ENCODE measurements at regions not wholly inside any gene's neighbourhood (a gene's known extent, or its start where the extent isn't known, plus 50 kb on each side); places are given as distances from the start of the nearest gene placed in this dataset.

DNA sequence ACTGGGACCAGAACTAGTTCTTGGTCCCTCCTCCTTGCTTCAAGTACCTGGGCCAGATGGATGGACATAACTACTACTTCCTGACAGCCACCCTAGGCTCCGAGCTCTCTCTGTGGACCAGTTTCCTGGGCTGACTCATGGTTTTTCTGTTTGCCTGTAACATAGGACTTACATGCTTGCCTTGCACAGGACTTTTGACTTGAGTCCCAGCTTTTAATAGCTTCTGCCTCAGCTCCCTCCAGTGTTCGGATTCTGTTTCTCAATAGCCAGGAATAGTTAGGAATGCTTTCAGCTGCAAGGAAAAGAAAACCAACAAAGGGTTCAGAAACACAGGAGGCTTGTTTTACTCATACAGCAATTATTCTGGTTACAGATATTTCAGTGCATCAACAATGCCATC is 405.9 kb downstream of the ZNF536 start:
- FAIRE-seq (no peak), DNase-seq (ENCODE audit: insufficient read length, low spot score) (no peak)

GRCh38 chr19:30775956-30776355 is 403.8 kb downstream of the ZNF536 start:
- no peak for TF ChIP-seq POLR2AphosphoS5 (IDR thresholded peaks at IDR 0.05; ENCODE audit: low read depth, low read length)
- TF ChIP-seq PAX5 (IDR thresholded peaks at IDR 0.05; ENCODE audit: insufficient read depth, low read length, severe bottlenecking) = no peak
- TF ChIP-seq SPI1 (IDR thresholded peaks at IDR 0.05; ENCODE audit: low read depth, low read length) = no peak
- TF ChIP-seq POU2F2 (IDR thresholded peaks at IDR 0.05; ENCODE audit: low read depth, low read length) = no peak
- no peak for TF ChIP-seq POLR2A (IDR thresholded peaks at IDR 0.05; ENCODE audit: low read depth, low read length)
- no peak for TF ChIP-seq TAF1 (IDR thresholded peaks at IDR 0.05; ENCODE audit: low read depth, low read length)
- DNase-seq (ENCODE audit: insufficient read length, low spot score) (no peak), FAIRE-seq (no peak)

More for the DNA sequence above, 405.9 kb downstream of the ZNF536 start:
- TF ChIP-seq SPI1 (IDR thresholded peaks at IDR 0.05; ENCODE audit: low read depth, low read length) (no peak), TAF1 (IDR thresholded peaks at IDR 0.05; ENCODE audit: low read depth, low read length) (no peak), PAX5 (IDR thresholded peaks at IDR 0.05; ENCODE audit: insufficient read depth, low read length, severe bottlenecking) (no peak)

GRCh38 chr19:30774252-30774766 is 402.1 kb downstream of the ZNF536 start:
- DNase-seq (ENCODE audit: insufficient read length, low spot score) (no peak), FAIRE-seq (no peak)
- no peak for TF ChIP-seq PAX5 (IDR thresholded peaks at IDR 0.05; ENCODE audit: insufficient read depth, low read length, severe bottlenecking)
- no peak for TF ChIP-seq POU2F2 (IDR thresholded peaks at IDR 0.05; ENCODE audit: low read depth, low read length)
- TF ChIP-seq TAF1 (IDR thresholded peaks at IDR 0.05; ENCODE audit: low read depth, low read length) = no peak
- TF ChIP-seq SPI1 (IDR thresholded peaks at IDR 0.05; ENCODE audit: low read depth, low read length) = no peak
- TF ChIP-seq POLR2AphosphoS5 (IDR thresholded peaks at IDR 0.05; ENCODE audit: low read depth, low read length) = no peak
- TF ChIP-seq POLR2A (IDR thresholded peaks at IDR 0.05; ENCODE audit: low read depth, low read length) = no peak

DNA sequence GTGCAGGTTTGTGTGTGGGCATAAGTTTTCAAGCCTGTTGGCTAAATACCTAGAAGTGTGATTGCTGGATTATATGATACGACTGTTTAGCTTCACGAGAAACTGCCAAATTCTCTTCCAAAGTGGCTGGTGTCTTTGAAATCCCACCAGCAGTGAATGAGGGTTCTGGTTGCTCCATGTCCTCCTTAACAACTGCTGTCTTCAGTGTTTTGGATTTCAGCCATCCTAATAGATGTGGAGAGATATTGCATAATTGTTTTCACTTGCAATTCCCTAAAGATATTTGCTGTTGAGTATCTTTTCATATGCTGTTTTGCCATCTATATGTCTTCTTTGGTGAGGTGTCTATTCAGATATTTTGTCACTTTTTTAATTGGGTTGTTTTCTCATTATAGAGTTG is 390.5 kb downstream of the ZNF536 start:
- no peak for DNase-seq (ENCODE audit: insufficient read length, low spot score)
- FAIRE-seq = no peak
- TF ChIP-seq POU2F2 (IDR thresholded peaks at IDR 0.05; ENCODE audit: low read depth, low read length) (no peak), TAF1 (IDR thresholded peaks at IDR 0.05; ENCODE audit: low read depth, low read length) (no peak), POLR2AphosphoS5 (IDR thresholded peaks at IDR 0.05; ENCODE audit: low read depth, low read length) (no peak), POLR2A (IDR thresholded peaks at IDR 0.05; ENCODE audit: low read depth, low read length) (no peak), PAX5 (IDR thresholded peaks at IDR 0.05; ENCODE audit: insufficient read depth, low read length, severe bottlenecking) (no peak), SPI1 (IDR thresholded peaks at IDR 0.05; ENCODE audit: low read depth, low read length) (no peak)

- no peak for DNase-seq (ENCODE audit: insufficient read length, low spot score)
- FAIRE-seq = no peak
Observed at GRCh38 chr19:30760014-30760413, 387.8 kb downstream of the ZNF536 start.

GRCh38 chr19:30757837-30758617 is 385.8 kb downstream of the ZNF536 start:
- FAIRE-seq (no peak), DNase-seq (ENCODE audit: insufficient read length, low spot score) (no peak)
- TF ChIP-seq SPI1 (IDR thresholded peaks at IDR 0.05; ENCODE audit: low read depth, low read length) (no peak), POLR2A (IDR thresholded peaks at IDR 0.05; ENCODE audit: low read depth, low read length) (no peak), PAX5 (IDR thresholded peaks at IDR 0.05; ENCODE audit: insufficient read depth, low read length, severe bottlenecking) (no peak), TAF1 (IDR thresholded peaks at IDR 0.05; ENCODE audit: low read depth, low read length) (no peak), POLR2AphosphoS5 (IDR thresholded peaks at IDR 0.05; ENCODE audit: low read depth, low read length) (no peak), POU2F2 (IDR thresholded peaks at IDR 0.05; ENCODE audit: low read depth, low read length) (no peak)

More at GRCh38 chr19:30760014-30760413, 387.8 kb downstream of the ZNF536 start:
- TF ChIP-seq TAF1 (IDR thresholded peaks at IDR 0.05; ENCODE audit: low read depth, low read length) = no peak
- TF ChIP-seq POLR2A (IDR thresholded peaks at IDR 0.05; ENCODE audit: low read depth, low read length) = no peak
- TF ChIP-seq SPI1 (IDR thresholded peaks at IDR 0.05; ENCODE audit: low read depth, low read length) = no peak
- TF ChIP-seq POU2F2 (IDR thresholded peaks at IDR 0.05; ENCODE audit: low read depth, low read length) = no peak
- no peak for TF ChIP-seq PAX5 (IDR thresholded peaks at IDR 0.05; ENCODE audit: insufficient read depth, low read length, severe bottlenecking)
- TF ChIP-seq POLR2AphosphoS5 (IDR thresholded peaks at IDR 0.05; ENCODE audit: low read depth, low read length) = no peak

- FAIRE-seq (no peak), DNase-seq (ENCODE audit: insufficient read length, low spot score) (no peak)
- TF ChIP-seq PAX5 (IDR thresholded peaks at IDR 0.05; ENCODE audit: insufficient read depth, low read length, severe bottlenecking) (no peak), TAF1 (IDR thresholded peaks at IDR 0.05; ENCODE audit: low read depth, low read length) (no peak), POLR2AphosphoS5 (IDR thresholded peaks at IDR 0.05; ENCODE audit: low read depth, low read length) (no peak), SPI1 (IDR thresholded peaks at IDR 0.05; ENCODE audit: low read depth, low read length) (no peak), POU2F2 (IDR thresholded peaks at IDR 0.05; ENCODE audit: low read depth, low read length) (no peak), POLR2A (IDR thresholded peaks at IDR 0.05; ENCODE audit: low read depth, low read length) (no peak)
Observed at GRCh38 chr19:30757104-30757836, 385.1 kb downstream of the ZNF536 start.

DNA sequence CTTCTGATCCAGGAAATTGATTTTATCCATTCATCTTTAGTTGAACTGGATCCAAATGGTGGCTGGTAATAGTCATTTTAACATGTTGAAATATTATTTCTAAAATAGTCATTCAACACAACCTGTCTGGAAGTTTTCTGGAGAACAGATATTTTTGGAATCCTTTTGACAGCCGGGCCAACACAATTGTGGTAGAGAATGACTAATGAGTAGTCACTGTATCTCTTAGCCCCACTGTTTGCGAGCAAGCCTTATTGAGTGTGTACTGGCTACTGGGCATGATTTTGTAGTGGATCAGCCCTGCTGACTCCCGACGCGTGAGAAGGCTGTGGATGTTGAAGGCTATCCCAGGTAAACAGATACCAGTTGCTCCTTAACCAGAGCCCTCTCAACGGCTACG is 383.4 kb downstream of the ZNF536 start:
- DNase-seq (ENCODE audit: insufficient read length, low spot score) = no peak
- no peak for FAIRE-seq
- TF ChIP-seq SPI1 (IDR thresholded peaks at IDR 0.05; ENCODE audit: low read depth, low read length) (no peak), TAF1 (IDR thresholded peaks at IDR 0.05; ENCODE audit: low read depth, low read length) (no peak), PAX5 (IDR thresholded peaks at IDR 0.05; ENCODE audit: insufficient read depth, low read length, severe bottlenecking) (no peak), POLR2A (IDR thresholded peaks at IDR 0.05; ENCODE audit: low read depth, low read length) (no peak)

GRCh38 chr19:30754162-30754561 is 382.0 kb downstream of the ZNF536 start:
- FAIRE-seq (no peak), DNase-seq (ENCODE audit: insufficient read length, low spot score) (no peak)
- TF ChIP-seq PAX5 (IDR thresholded peaks at IDR 0.05; ENCODE audit: insufficient read depth, low read length, severe bottlenecking) (no peak), POLR2A (IDR thresholded peaks at IDR 0.05; ENCODE audit: low read depth, low read length) (no peak), POU2F2 (IDR thresholded peaks at IDR 0.05; ENCODE audit: low read depth, low read length) (no peak), POLR2AphosphoS5 (IDR thresholded peaks at IDR 0.05; ENCODE audit: low read depth, low read length) (no peak), TAF1 (IDR thresholded peaks at IDR 0.05; ENCODE audit: low read depth, low read length) (no peak), SPI1 (IDR thresholded peaks at IDR 0.05; ENCODE audit: low read depth, low read length) (no peak)
